CD4-positive, alpha-beta T cell treated with Interleukin-12 subunit alpha and Interleukin-12 subunit beta, for 1 hour (primary cell): ENCODE measurements at regions not wholly inside any gene's neighbourhood (a gene's known extent, or its start where the extent isn't known, plus 50 kb on each side); places are given as distances from the start of the nearest gene placed in this dataset.

Source experiments
- DNase-seq: peaks from one replicate; pipeline ENCODE4 v3.0.0-alpha.2; 2020

DNA sequence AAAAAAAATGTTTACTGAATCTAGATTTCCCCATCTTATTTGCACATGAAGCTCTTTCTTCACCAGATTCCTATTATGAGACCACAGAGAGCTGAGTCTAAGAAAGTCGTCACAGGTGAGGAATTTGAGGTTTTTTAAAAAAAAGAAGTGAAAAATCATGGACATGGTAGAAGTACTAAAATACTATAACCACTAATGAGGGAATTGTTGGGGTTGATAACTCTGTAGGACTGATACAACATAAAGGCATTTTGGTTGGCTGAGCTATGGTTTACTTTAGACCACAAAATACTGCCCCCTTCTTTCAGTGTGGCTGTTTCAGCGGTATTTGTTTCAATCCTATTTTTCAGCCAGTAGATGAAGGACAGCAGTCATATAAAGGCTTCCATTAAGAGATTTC, 1111.3 kb downstream of the TYW1 start:
- DNase-seq, result no peak

DNA sequence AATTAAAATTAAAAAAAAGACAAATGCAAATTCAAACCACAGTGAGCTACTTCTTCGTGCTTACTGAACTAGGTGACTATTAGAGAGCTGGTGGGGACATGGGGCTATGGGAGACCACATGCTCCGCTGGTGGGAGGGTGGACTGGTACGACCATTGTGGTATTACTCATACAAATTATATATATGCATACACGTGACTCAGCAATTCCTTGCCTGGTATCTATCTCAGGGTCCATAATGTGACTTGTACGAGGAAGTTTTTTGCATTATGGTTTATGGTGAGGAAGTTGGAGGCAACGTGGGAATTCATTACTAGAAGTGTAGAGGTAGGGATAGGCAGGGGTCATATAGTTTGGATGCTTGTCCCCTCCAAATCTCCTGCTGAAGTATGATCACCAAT, 1112.7 kb downstream of the TYW1 start:
- DNase-seq, result no peak

GRCh38 chr7:68119411-68119810, 1122.8 kb downstream of the TYW1 start:
- DNase-seq, result no peak

DNA sequence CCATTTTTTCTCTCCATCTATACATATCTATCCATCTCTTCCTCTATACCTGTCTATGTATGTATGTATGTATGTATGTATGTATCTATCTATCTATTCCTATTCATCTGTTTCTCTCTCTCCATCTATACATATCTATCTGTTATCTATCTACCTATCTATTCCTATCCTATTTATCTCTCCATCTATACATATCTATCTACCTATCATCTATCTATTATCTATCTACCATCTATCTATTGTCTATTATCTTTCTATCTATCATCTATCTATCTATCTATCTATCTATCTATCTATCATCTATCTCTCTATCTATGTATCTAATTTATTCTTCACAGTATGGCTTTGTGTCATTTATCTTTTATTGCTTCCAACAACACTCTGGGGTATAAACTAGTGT, 1124.4 kb downstream of the TYW1 start:
- no peak for DNase-seq

GRCh38 chr7:68121655-68122054, 1125.0 kb downstream of the TYW1 start:
- DNase-seq, result no peak

- DNase-seq, result no peak
Observed at GRCh38 chr7:68122801-68123200, 1126.2 kb downstream of the TYW1 start.

- DNase-seq, result no peak
Observed at GRCh38 chr7:68125168-68125567, 1128.5 kb downstream of the TYW1 start.

DNA sequence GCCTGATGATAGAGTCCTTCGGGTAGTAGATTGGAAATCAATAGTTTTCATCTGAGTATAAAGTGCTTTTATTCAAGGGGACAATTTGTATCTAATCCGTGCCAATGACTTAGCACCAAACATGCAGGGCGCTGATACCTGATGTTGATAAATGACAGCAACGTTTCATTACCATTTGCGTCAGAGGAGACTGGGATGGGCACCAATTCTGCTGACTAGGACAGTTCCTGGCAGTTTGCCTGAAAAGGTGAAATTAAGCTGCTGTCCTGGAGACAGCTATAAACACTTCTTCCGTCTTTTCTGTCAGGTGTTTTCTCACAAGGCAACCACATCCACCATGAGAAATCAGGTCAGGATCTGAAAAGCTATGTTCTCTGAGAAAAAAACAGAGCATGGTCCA, 1136.4 kb downstream of the TYW1 start:
- DNase-seq, result no peak

DNA sequence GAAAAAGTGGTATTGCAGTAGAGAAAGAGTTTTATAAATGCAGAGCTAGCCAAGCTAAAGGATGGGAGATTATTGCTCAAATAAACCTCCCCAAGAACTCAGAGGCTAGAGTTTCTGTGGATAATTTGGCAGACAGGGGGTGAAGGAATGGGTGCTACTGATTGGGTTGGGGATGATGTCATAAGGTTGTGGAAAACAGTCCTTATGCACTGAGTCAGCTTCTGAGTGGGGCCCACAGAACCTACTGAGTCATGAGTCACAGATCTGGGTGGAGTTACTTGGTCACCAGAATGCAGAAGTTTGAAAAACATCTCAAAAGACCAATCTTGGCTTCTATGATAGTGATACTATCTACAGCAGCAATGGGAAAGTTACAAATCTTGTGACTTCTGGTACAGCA, 1146.7 kb downstream of the TYW1 start:
- DNase-seq, result no peak

DNA sequence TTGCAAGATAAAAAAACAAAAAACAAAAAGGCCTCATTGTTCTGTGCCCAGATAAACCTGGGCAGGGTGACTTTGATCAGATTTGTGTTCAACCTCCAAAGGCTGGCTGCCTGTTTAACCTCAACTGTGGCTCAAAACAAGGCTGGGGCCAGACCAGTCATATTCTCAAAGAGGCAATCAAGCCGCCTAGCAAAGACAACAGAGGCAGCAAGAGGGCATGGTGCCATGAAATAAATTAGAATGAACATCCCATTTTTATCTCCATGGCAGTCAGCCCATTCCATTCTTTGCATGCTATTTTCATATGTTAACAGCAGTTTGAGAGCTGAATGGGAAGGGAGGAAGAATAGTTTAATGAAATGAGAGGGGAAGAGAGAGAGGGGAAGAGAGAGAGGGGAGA, 1150.3 kb downstream of the TYW1 start:
- no peak for DNase-seq

DNA sequence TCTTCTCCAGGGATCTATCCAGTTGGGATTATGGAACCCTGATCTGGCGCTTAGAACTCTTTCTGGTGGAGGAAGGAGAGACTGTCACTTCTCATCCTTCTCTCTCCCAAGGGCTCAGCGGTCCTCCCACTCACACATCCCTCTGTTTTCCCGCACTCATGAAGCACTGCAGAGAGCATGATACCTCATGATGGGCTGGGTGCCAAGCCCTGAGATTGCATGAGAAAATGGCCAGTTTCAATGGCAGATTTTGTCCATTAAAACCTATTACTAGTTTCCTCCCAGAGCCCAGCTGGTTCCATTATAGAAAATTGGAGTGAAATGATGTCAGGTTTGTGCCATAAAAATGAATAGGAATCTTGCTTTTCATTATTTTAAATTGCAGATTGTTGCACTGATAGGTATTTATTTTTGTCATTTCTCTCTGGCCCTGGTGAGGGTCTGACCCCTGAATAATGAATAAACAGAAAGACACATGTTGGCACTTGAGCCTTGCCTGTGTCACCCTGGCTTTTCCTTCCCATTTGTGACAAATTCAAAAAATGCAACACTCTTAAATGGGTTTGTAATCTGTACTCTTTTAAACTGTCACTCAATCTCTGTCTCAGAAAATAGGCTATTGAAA, 1151.1 kb downstream of the TYW1 start:
- no peak for DNase-seq

- no peak for DNase-seq
Observed at GRCh38 chr7:68148440-68148839, 1151.8 kb downstream of the TYW1 start.

DNA sequence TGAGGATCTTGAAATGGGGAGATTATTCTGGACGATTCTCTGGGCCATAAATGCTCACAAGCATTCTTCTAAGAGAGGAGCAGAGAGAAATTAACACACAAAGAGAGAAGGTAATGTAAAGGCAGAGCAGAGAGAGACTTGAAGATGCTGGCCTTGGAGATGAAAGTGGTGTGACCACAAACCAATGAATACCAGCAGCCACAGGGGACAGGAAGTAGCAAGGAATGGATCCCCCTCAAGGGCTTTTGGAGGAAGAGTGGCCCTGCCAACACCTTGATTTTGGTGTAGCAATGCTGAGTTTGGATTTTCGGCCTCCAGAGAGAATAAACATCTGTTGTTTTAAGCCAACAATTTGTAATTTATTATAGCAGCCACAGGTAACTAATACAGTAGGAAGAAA, 1155.6 kb downstream of the TYW1 start:
- DNase-seq, result no peak

DNA sequence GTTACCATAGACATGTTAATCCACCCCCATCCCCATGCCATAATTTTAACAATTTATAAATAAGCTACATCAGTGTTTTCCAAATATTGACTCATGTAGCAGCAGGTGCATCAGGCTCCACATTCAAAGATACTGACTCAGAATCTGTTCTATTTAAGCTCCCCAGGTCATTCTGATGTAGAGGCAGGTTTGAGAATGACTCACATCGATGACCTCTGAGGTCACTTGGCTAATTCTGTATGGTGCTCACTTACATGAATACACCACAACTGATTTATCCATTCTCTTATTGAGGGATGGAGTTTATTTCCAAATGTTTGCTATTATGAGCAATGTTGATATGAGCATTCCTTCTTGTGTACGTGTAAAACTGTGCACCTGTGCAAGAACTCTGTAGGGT, 1159.0 kb downstream of the TYW1 start:
- DNase-seq, result no peak

DNA sequence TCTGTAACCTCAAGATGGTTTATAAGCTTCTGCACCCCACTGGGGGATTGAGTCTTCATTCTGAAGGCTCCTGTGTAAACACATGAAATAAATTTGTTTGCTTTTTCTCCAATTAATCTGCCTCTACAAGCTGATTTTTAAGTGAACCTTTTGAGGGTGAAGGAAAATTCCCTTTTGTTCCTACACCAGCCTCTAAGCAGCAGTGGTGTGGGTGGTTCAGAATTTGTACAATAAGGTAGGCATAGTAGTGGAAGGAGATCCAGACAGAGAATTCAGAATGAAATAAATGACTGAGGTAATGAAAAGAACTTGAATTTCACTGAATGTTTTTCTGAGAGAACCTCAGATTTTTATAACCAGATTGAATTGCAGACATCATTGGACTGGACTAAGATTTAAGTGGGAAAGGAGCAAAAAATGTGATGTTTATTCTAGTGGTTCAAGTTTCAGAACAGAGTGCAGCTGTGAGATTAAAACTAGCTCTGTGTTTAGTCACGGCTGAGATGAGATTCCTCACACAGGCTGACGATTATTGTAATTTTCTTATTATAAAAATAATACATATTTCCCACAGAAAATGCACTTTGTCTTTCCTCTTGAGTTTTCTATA, 1162.2 kb downstream of the TYW1 start:
- DNase-seq, result no peak

DNA sequence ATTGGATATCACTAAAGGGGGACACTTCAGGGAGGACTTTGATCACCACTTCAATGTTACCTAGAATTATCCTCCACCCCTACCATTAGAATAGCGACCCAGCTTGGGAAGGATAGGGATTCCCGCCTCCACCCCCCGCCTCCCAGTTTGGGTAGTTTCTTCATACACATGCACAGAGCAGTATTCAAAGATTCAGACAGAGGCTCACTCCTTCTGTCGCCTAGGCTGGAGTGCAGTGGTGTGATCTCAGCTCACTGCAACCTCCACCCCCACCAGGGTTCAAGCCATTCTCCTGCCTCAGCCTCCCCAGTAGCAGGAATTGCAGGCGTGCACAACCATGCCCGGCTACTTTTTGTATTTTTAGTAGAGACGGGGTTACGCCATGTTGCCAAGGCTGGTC, 1166.1 kb downstream of the TYW1 start:
- DNase-seq, result no peak

GRCh38 chr7:68166525-68166924, 1169.9 kb downstream of the TYW1 start:
- DNase-seq, result no peak

- DNase-seq, result no peak
Observed at GRCh38 chr7:68173513-68173912, 1176.9 kb downstream of the TYW1 start.

DNA sequence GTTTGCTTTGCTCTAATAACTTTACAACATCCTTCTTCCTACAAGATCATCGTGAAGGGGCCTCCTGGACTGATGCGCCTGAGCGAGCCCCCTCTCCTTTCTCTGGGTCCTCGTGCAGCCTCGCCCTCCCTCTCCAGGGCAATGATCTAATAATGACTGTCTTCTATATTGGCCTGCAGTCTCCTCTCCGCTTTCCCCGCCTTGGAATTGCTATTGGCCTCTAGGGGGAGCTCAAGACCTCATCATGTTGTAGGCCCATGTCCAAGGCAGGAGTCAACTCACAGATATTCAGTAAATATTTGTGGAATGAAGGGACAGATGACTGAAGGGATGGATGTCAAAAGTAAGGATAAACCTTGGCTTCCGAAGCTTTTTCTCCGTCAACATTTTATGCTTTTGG, 1180.3 kb downstream of the TYW1 start:
- DNase-seq, result no peak

DNA sequence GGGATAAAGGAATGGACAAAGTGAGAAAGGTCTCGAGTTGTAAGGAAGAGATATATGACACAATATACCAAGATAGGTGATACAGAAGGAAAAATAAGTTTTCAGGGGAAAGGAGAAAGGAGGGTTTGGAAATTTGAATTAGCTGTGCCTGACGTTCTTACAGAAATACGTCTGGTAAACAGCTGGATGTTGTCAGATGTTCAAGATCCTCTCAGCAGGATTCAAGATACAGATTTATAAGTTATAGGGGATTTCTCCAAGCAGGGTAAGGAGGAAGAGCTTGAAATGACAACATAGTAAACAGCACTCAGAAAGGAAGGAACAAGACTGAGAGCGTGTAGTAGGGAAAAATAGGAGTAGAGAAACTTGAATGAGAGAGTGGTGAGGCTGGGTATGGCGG, 1184.1 kb downstream of the TYW1 start:
- no peak for DNase-seq

DNA sequence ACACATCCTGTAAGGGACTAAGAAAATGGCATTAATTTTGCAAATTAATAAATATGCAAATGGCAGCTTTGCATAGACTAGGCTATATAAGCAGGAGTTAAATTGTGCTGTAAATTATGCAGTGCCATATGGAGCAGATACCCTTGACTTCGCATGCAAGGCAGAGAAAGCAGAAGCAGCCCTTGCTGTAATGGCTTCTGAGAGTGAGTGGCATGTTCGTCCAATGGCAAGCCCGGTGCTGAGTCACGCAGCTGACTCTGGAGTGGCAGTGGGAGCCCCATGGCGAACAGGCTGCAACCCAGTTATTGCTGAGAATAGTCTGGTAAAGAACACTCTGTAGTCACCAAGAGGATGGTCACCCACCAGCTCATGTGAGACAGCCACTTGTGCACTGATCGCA, 1186.5 kb downstream of the TYW1 start:
- no peak for DNase-seq

GRCh38 chr7:68185631-68186456, 1189.2 kb downstream of the TYW1 start:
- DNase-seq, result no peak

- no peak for DNase-seq
Observed at GRCh38 chr7:68187532-68187931, 1190.9 kb downstream of the TYW1 start.

DNA sequence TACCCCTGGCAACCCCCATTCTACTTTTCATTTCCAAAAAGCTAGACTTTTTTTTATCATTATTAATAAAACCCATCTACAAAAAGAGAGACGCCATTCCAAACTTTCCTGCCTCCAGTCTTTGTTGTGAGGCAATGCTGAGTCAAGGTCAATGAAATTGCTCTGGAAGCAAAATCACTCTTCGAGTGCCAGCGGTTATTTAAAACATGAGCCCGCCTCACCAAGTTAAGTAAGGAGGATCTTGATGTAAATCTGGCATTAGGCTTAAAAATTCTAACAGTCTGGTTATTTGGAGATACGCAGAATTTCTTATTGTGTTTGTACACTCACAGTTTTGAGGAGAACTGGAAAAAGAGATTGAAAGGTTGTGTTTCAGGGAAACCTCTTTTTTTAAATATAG, 1196.3 kb downstream of the TYW1 start:
- DNase-seq, result no peak
